Thyroid gland (tissue), 4 donors: ENCODE measurements at regions not wholly inside any gene's neighbourhood (a gene's known extent, or its start where the extent isn't known, plus 50 kb on each side); places are given as distances from the start of the nearest gene placed in this dataset.

Source experiments
- CTCF ChIP-seq, 6 experiments: fragments of 200-600 bp in 3 of 6; fragments of 450-650 bp in 3 of 6; sonication (generic) in 3 of 6; IDR thresholded peaks; one replicate each; pipeline ENCODE4 v1.5.1; 2016 to 2019; ENCODE audit warnings: antibody characterized with exemption in 6 of 6, mild to moderate bottlenecking in 2 of 6, inconsistent platforms in 1 of 6, moderate library complexity in 1 of 6
- POLR2A ChIP-seq, 2 donors: fragments of 450-650 bp; IDR thresholded peaks; one replicate each; pipeline ENCODE4 v1.6.1; 2017; ENCODE audit warnings: antibody characterized with exemption in 2 of 2, mild to moderate bottlenecking in 2 of 2, moderate library complexity in 1 of 2

GRCh38 chr4:24668956-24669355, 84.6 kb upstream of the DHX15 start:
- TF ChIP-seq CTCF (IDR thresholded peaks at IDR 0.05) (no peak), POLR2A (IDR thresholded peaks at IDR 0.05) (no peak)
